Lower leg skin (tissue), 4 donors: ENCODE measurements at regions not wholly inside any gene's neighbourhood (a gene's known extent, or its start where the extent isn't known, plus 50 kb on each side); places are given as distances from the start of the nearest gene placed in this dataset.

Experiments used
- DNase-seq, 2 donors: peaks; one replicate each; pipeline ENCODE4 v3.0.0-alpha.2; 2019; ENCODE audit warnings: low spot score in 2 of 2
- H3K4me3 ChIP-seq: fragments of 200-600 bp; sonication (generic); 2 replicates; pipeline ENCODE4 v1.5.1; 2017; ENCODE audit warnings: mild to moderate bottlenecking, low read depth; ENCODE audit not compliant: poor library complexity, severe bottlenecking
- POLR2A ChIP-seq, 2 donors: fragments of 450-650 bp; IDR thresholded peaks; one replicate each; pipeline ENCODE4 v1.6.1; 2016 to 2017; ENCODE audit warnings: antibody characterized with exemption in 2 of 2, mild to moderate bottlenecking in 1 of 2, moderate library complexity in 1 of 2
- WGBS, 2 donors: methylation state at CpG; one replicate each; pipeline ENCODE4 v1.1.5; 2018; 5-methylcytosine and 5-hydroxymethylcytosine counted together
- intact Hi-C: fragments of 100-400 bp; cut with DNase I; formaldehyde crosslinking; loops from one replicate; pipeline ENCODE4 v1.15.0; 2023; ENCODE audit warnings: low total_unique reads
- TF ChIP-seq, protein P1 (sequence below), 3 donors: fragments of 450-650 bp; IDR thresholded peaks; one replicate each; pipeline ENCODE4 v1.5.1; 2016; ENCODE audit warnings: antibody characterized with exemption in 3 of 3, mild to moderate bottlenecking in 3 of 3, moderate library complexity in 2 of 3

DNA sequence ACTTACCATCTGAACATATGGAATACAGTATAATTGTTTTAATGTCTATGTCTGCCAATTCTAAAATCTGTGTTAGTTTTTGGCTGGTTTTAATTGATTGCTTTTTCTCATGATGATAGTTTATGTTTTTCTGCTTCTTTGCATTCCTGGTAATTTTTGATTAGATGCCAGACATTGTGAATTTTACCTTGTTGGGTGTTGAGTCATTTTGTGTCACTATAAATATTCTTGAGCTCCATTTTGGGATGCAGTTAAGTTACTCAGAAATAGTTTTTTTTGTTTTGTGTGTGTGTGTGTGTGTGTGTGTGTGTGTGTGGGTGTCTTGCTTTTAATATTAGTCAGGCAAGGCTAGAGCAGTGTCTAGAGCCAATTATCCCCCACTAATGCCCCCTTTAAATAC, 818.8 kb upstream of the NR2F2 start:
- intact Hi-C loops, result no loop called here
- no peak for DNase-seq
- H3K4me3 ChIP-seq, result no peak overlapping the region
- TF ChIP-seq, protein P1, sequence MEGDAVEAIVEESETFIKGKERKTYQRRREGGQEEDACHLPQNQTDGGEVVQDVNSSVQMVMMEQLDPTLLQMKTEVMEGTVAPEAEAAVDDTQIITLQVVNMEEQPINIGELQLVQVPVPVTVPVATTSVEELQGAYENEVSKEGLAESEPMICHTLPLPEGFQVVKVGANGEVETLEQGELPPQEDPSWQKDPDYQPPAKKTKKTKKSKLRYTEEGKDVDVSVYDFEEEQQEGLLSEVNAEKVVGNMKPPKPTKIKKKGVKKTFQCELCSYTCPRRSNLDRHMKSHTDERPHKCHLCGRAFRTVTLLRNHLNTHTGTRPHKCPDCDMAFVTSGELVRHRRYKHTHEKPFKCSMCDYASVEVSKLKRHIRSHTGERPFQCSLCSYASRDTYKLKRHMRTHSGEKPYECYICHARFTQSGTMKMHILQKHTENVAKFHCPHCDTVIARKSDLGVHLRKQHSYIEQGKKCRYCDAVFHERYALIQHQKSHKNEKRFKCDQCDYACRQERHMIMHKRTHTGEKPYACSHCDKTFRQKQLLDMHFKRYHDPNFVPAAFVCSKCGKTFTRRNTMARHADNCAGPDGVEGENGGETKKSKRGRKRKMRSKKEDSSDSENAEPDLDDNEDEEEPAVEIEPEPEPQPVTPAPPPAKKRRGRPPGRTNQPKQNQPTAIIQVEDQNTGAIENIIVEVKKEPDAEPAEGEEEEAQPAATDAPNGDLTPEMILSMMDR (IDR thresholded peaks at IDR 0.05), result no peak

DNA sequence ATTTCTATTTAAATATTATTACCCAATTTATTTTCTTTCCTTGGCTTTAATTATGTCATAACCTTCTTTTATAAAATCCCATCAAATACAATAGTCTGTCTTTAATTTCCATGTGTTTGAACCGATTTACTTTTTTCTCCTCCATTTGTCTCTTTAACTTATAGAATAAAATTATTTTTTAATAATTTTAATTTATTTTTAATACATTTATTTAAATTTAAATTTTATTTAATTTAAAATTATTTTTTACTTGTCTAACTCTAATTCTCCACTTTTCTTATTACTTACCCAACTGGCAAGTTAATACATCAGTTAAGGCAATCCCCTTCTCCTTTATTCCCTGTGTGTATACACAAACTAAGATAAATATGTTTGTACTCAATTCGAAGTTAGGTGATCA, 817.6 kb upstream of the NR2F2 start:
- no peak overlapping the region for H3K4me3 ChIP-seq
- WGBS, 2 donors, result 88% methylated on average over 2 of the region's 2 CpGs
- intact Hi-C loops, result no loop called here
- no peak for DNase-seq
- TF ChIP-seq, protein P1 (IDR thresholded peaks at IDR 0.05), result no peak
- TF ChIP-seq POLR2A (IDR thresholded peaks at IDR 0.05), result no peak

DNA sequence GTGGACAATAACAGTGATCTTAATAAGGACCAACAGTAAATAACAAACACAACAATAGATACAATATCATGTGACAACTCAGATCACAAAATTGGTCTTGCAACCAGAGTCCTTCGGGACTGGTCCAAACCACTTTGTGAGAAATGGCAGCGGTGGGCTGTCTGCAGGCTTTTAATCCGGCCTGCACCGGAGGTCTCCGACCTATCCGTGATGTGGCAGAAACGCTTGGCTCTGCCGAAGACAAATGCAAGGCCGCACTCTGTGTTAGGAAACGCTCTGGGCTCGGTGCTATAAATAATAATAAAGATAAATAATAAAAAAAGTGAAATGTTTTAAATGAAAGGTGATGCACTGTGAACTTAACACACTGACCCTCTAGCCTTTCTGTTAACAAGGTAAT, 810.6 kb upstream of the NR2F2 start:
- WGBS, 2 donors, result 95 to 96% methylated on average over 11 of the region's 11 CpGs
- H3K4me3 ChIP-seq, result no peak overlapping the region
- intact Hi-C loops, result no loop called here
- no peak for DNase-seq
- TF ChIP-seq POLR2A (IDR thresholded peaks at IDR 0.05), result no peak
- TF ChIP-seq, protein P1 (IDR thresholded peaks at IDR 0.05), result no peak

DNA sequence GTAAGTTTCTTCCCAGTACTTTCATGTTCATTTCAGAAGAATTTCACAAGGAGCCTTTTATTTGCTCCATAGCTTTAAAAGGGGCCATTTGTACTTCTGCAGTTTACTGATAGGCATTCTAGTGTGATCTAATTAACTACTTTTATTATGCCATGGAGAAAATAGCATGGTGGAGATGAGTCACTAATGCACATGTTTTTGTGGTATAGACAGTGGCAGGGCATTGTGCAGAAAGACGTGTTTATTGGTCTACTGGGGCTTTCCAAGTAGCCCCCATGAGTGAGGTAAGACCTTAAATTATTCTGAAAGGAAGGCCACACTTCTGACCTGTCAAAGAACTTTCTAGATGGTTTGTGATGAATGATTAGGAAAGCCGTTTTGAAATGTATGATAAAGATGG, 810.0 kb upstream of the NR2F2 start:
- no peak overlapping the region for H3K4me3 ChIP-seq
- no peak for TF ChIP-seq POLR2A (IDR thresholded peaks at IDR 0.05)
- TF ChIP-seq, protein P1 (IDR thresholded peaks at IDR 0.05), result no peak
- intact Hi-C loops, result no loop called here
- WGBS, 2 donors, result 55 to 56% methylated on average over 2 of the region's 2 CpGs
- DNase-seq, result no peak

DNA sequence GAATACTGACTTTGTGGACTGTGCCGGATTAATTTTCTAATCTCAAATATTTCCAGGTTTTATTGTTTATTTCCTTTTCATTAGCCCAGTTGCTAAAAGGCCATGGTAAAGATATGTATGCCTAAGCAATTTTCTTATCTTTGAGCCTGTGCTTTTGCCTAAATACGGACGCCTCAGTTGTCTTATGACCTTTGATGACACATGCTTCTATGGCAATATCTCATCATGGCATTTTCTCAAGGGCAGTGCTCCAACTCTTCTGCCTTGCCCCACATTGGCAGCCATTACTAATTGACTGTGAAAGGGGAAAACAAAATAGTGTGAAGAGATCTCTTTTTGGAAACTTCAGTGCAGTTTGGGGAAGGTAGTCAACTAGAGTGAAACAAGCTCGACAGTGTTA, 809.6 kb upstream of the NR2F2 start:
- 84 to 86% methylated on average over 4 of the region's 4 CpGs for WGBS, 2 donors
- TF ChIP-seq, protein P1 (IDR thresholded peaks at IDR 0.05), result no peak
- no peak for TF ChIP-seq POLR2A (IDR thresholded peaks at IDR 0.05)
- no peak for DNase-seq
- no peak overlapping the region for H3K4me3 ChIP-seq
- intact Hi-C loops, result no loop called here

DNA sequence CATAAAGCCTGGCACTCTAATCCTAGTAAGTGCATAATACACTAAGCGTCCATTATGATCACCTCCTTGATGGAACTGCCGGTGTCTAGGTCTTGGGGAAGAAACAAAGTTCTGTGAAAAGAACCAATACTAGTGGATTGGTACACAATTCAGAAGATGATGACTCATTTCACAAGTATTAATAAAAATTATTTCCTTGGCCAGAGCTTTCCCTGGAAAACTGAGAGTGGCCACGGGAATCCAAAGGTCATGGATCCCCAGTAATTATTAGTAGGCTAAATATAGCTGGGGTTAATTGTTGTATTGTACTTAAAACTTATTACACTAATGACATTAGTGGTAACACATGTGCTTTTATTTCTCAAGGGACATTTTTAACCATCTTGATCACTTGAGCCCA, 808.0 kb upstream of the NR2F2 start:
- no peak for TF ChIP-seq POLR2A (IDR thresholded peaks at IDR 0.05)
- WGBS, 2 donors, result 74 to 85% methylated on average over 3 of the region's 3 CpGs
- H3K4me3 ChIP-seq, result no peak overlapping the region
- intact Hi-C loops, result no loop called here
- DNase-seq, result no peak
